Small intestine (tissue), 7 donors: ENCODE measurements at regions not wholly inside any gene's neighbourhood (a gene's known extent, or its start where the extent isn't known, plus 50 kb on each side); places are given as distances from the start of the nearest gene placed in this dataset.

Source experiments
- DNase-seq, 2 donors: peaks; one replicate each; pipeline versions ENCODE4 v3.0.0 to v3.0.0-alpha.2; 2013
- FAIRE-seq: peaks from 2 replicates; lab custom pipeline; 2012; peaks lifted over from hg19 to GRCh38; lab: Jason Lieb, UNC
- H3K27ac ChIP-seq, 3 donors: one replicate each; pipeline ENCODE4 v1.5.1; 2013; ENCODE audit warnings: low read length in 2 of 3, mild to moderate bottlenecking in 2 of 3, control low read depth in 1 of 3, inconsistent platforms in 1 of 3, low read depth in 1 of 3, moderate library complexity in 1 of 3
- H3K27me3 ChIP-seq, 3 donors: one replicate each; pipeline ENCODE4 v1.6.1; 2013; ENCODE audit warnings: low read length in 3 of 3, inconsistent platforms in 1 of 3; ENCODE audit not compliant: control insufficient read depth in 3 of 3, insufficient read depth in 3 of 3
- H3K36me3 ChIP-seq, 3 donors: one replicate each; pipeline ENCODE4 v1.6.1; 2013; ENCODE audit warnings: low read length in 3 of 3, inconsistent platforms in 1 of 3, low read depth in 1 of 3, mild to moderate bottlenecking in 1 of 3, moderate library complexity in 1 of 3; ENCODE audit not compliant: control insufficient read depth in 3 of 3, insufficient read depth in 2 of 3
- H3K4me1 ChIP-seq, 3 donors: one replicate each; pipeline ENCODE4 v1.6.1; 2013; ENCODE audit warnings: low read length in 2 of 3, inconsistent platforms in 1 of 3, low read depth in 1 of 3, mild to moderate bottlenecking in 1 of 3, moderate library complexity in 1 of 3; ENCODE audit not compliant: control insufficient read depth in 3 of 3, insufficient read depth in 2 of 3
- H3K4me3 ChIP-seq, 3 donors: one replicate each; pipeline ENCODE4 v1.5.1; 2013; ENCODE audit warnings: low read length in 3 of 3, control low read depth in 1 of 3, inconsistent platforms in 1 of 3, low read depth in 1 of 3, mild to moderate bottlenecking in 1 of 3, moderate library complexity in 1 of 3
- H3K9me3 ChIP-seq, 2 donors: one replicate each; pipeline ENCODE4 v1.6.1; 2013; ENCODE audit warnings: low read depth in 1 of 2, low read length in 1 of 2; ENCODE audit not compliant: control insufficient read depth in 2 of 2, insufficient read depth in 1 of 2
- WGBS, 3 donors: extraction: QIAGEN DNeasy Blood & Tissue Kit; methylation state at CpG; one replicate each; pipeline ENCODE4 v1.1.7; 2013; 5-methylcytosine and 5-hydroxymethylcytosine counted together
- donor health status: healthy with polysubstance abuse.
- donor health status: control.
- donor health status: control.
- donor health status: Bipolar disorder and iron deficiency.
- donor health status: healthy.

DNA sequence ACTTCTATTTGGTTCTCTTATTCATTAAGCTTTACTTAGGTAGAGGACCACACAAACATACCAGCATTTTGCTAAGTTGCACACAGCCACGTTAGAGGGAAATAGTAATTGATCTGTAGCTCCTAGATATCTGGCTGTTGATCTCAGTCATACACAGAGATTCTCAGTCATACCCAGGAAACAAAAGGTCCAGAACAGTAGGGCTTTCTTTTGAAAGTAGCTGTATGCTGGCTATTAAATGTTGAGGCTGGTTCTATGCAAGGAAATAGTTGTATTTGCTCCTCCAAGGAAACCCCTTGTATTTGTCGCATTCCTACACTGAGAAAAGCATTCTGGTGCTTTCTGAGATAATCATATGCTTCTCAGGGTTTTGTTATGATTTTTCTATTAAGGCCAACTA is 523.8 kb downstream of the SOX2 start:
- no peaks in the 10 kb centered on the region for H3K9me3 ChIP-seq
- WGBS, 3 donors = 48 to 67% (median 58%) methylated on average over 2 of the region's 2 CpGs
- no peak for FAIRE-seq

DNA sequence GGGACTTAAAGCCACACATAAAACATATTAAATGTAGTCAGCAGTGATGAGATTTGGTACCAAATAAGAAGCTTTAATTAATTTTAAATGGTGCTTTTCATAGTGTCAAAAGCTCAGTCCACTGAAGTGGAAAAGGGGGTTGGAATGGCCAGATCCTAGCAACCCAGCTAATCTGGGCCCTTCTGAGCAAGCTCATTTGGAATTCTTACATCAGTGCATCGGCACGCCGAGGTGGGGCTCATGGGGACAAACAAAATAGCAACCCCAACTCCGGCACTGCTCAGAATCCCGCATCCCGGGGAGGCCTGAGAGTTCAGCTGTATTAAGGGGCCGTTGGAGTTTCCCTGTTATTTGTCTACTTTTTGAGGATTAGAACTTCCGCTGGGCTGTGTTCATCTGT is 526.4 kb downstream of the SOX2 start:
- WGBS, 3 donors = 74 to 81% (median 79%) methylated on average over 8 of the region's 8 CpGs
- Histone ChIP-seq H3K9me3 (no peaks in the 10 kb centered on the region), H3K27me3 (no peaks in the 10 kb centered on the region), H3K4me3 (no peak overlapping the region), H3K36me3 (no peaks in the 10 kb centered on the region), H3K27ac (no peak overlapping the region), H3K4me1 (no peaks in the 10 kb centered on the region)
- no peak for FAIRE-seq
- DNase-seq = no peak

More for the DNA sequence above, 523.8 kb downstream of the SOX2 start:
- DNase-seq = no peak
- Histone ChIP-seq H3K27ac (no peak overlapping the region), H3K27me3 (no peaks in the 10 kb centered on the region), H3K36me3 (no peaks in the 10 kb centered on the region), H3K4me3 (no peak overlapping the region), H3K4me1 (no peaks in the 10 kb centered on the region)

DNA sequence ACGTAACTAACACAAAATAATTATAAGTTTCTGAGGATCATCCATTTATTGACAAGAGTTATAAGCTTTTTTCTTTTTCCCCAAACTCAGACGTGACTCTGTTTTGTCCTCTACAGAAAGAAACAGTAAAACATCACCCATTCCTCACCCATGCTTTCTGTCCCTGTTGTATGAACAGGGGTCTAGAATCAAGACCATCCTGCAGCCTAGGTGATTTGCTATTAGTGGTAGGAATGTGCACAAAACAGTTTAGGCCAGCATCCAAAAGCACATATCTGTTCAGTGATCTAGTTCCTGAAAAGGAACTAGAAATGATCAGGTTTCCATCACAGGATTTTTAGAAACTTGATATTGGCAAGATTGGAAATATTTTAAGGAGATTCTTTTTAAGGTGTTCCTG is 527.6 kb downstream of the SOX2 start:
- H3K36me3 ChIP-seq = no peaks in the 10 kb centered on the region
- H3K4me3 ChIP-seq = no peak overlapping the region
- WGBS, 3 donors = 75 to 88% (median 85%) methylated on average over 2 of the region's 2 CpGs
- no peaks in the 10 kb centered on the region for H3K9me3 ChIP-seq
- H3K27me3 ChIP-seq = no peaks in the 10 kb centered on the region
- no peak for DNase-seq
- no peaks in the 10 kb centered on the region for H3K4me1 ChIP-seq
- no peak for FAIRE-seq
- H3K27ac ChIP-seq = no peak overlapping the region

DNA sequence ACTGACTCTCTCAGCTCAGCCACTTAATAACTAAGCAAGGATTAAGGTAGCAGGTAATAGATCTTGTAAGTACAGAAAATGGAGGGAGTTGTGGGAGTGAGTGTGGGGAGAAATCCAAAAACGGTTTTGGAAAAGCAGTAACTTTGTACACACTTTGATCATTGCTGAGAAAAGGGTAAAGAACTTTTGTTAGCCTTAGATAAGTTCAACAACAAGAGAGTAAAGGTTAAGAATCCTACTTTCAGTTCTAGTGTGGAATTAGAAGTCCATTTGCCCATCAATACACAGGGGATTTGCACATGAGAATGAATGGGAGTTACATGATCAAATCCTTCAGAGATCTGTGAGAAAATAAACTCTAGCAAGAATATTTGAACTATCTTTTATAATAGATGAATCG is 528.7 kb downstream of the SOX2 start:
- H3K27ac ChIP-seq = no peak overlapping the region
- no peaks in the 10 kb centered on the region for H3K4me1 ChIP-seq
- no peak for FAIRE-seq
- DNase-seq = no peak
- no peaks in the 10 kb centered on the region for H3K27me3 ChIP-seq
- 38 to 48% (median 43%) methylated on average over 2 of the region's 2 CpGs for WGBS, 3 donors
- H3K36me3 ChIP-seq = no peaks in the 10 kb centered on the region
- no peaks in the 10 kb centered on the region for H3K9me3 ChIP-seq
- H3K4me3 ChIP-seq = no peak overlapping the region

DNA sequence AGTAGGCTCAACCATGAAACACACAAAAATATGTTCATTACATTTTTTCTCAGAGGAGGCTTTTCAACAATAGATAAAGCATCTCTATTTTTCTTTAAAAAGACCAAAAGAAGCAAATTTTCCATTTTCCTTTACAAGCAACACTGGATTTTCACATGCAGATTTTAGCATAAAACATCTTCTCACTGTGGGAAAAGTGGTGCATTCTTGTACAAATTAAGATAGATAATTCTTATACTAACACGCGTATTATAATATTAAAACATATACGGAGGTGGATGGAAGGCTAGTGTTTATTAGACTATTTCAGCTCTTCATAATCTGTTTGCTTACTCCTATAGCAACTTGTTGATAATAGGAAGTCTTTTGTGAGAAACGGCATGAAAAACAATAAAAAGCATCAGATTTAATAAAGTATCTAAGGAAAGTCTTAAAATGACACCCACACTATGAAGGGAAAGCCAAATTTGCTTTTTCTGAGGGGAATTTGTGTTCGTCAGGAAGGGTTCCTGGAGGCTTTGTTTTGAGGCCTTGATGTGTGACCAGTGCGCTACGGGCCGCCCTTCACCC is 529.6 kb downstream of the SOX2 start:
- FAIRE-seq (no peak), DNase-seq (no peak)
- no peaks in the 10 kb centered on the region for H3K27me3 ChIP-seq
- H3K4me1 ChIP-seq = no peaks in the 10 kb centered on the region
- H3K36me3 ChIP-seq = no peaks in the 10 kb centered on the region
- H3K27ac ChIP-seq = peak overlapping the region in 2 of 3 donors; percentile 5 to 30
- WGBS, 3 donors = 80 to 90% (median 85%) methylated on average over 8 of the region's 8 CpGs
- no peak overlapping the region for H3K4me3 ChIP-seq
- H3K9me3 ChIP-seq = no peaks in the 10 kb centered on the region

DNA sequence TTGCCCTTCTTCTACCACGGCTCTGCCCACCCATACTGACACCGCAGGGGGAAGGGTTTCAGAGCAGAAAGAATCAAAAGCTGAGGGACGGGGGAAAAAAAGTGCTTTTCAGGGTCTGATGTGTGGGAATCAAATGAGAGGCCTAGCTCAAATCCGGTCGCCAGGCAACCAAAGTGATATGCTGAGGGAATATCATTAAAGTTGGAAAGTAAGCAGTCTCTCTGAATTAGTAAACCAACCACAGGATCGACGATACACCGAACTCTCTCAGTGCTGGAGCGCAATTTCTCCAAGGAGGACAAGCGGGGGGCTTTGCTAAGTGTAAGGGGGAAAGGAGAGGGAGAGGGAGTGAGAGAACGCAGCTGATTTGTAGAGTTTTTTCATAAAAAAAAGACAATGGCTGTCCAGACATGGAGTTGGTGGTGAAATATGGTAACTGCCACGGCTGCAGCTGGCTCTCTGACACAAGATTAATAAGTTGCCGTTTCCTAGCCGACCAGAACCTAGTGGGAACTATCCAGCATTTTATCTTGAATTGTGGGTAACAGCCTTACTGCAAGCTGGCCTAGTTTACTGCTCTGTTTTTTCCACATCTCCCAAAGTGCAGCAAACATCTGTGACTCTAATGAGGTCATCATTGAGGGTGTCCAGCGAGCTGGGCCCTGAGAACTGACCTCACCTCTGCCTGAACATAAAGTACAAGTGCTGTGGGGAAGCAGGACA is 530.2 kb downstream of the SOX2 start:
- H3K27ac ChIP-seq = peak overlapping the region in 2 of 3 donors; percentile 5 to 30
- DNase-seq = peak in 1 of 2 donors; percentile 26

DNA sequence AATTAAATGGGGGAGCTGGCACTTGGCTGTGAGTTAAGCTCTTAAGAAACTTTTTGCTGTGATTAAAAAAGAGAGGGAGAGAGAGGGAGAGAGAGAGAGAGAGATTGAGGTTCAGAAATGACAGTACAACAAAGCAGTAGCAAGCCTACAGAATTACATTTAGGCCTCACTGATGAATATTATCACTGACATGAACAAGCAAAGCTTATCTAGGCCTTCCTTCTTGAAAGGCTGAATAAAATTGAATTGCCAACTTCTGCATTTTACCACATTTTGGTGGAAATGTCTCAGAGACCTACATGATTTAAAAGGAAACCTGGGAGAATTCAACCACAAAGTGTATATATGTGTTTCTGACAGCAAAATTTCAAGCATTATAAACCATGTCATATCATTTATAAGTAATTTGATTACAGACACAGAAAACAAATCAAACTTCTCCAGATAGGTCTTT is 530.8 kb downstream of the SOX2 start:
- no peaks in the 10 kb centered on the region for H3K27me3 ChIP-seq
- DNase-seq = no peak
- no peaks in the 10 kb centered on the region for H3K4me1 ChIP-seq
- no peak for FAIRE-seq
- H3K36me3 ChIP-seq = no peaks in the 10 kb centered on the region
- H3K27ac ChIP-seq = no peak overlapping the region
- H3K9me3 ChIP-seq = no peaks in the 10 kb centered on the region
- H3K4me3 ChIP-seq = no peak overlapping the region

More for the DNA sequence above, 530.2 kb downstream of the SOX2 start:
- H3K4me3 ChIP-seq = no peak overlapping the region
- H3K27me3 ChIP-seq = no peaks in the 10 kb centered on the region
- no peaks in the 10 kb centered on the region for H3K36me3 ChIP-seq
- WGBS, 3 donors = 57 to 72% (median 71%) methylated on average over 15 of the region's 15 CpGs
- FAIRE-seq = no peak
- no peaks in the 10 kb centered on the region for H3K4me1 ChIP-seq
- no peaks in the 10 kb centered on the region for H3K9me3 ChIP-seq

DNA sequence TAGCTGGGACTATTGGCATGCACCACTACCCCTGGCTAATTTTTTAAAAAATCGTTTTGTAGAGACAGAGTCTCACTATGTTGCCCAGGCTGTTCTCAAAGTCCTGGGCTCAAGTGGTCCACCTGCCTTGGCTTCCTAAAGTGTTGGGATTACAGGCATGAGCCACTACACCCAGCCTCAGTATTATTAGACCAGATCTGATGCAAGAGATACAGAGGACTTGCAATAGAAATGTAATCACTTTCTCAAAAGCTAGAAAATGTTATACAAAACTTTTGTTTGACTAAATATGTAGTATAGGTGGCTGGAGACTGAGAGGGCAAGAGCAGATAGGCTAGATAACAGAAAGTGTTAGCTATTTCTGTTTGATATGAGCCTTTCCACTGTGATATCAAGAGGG is 531.9 kb downstream of the SOX2 start:
- no peak overlapping the region for H3K4me3 ChIP-seq
- no peaks in the 10 kb centered on the region for H3K4me1 ChIP-seq
- H3K36me3 ChIP-seq = no peaks in the 10 kb centered on the region
- no peaks in the 10 kb centered on the region for H3K27me3 ChIP-seq
- DNase-seq (no peak), FAIRE-seq (no peak)
- no peak overlapping the region for H3K27ac ChIP-seq
- no peaks in the 10 kb centered on the region for H3K9me3 ChIP-seq
- WGBS, 3 donors = 24 to 71% (median 29%) methylated on average over 1 of the region's 1 CpG
